ENCODE measurements at regions not wholly inside any gene's neighbourhood (a gene's known extent, or its start where the extent isn't known, plus 50 kb on each side); places are given as distances from the start of the nearest gene placed in this dataset.

GRCh38 chr17:77700165-77700881 is 258.2 kb upstream of the TNRC6C start:
- TF ChIP-seq CTCF (IDR thresholded peaks at IDR 0.05; ENCODE audit: control extremely low read depth in 1 of 3, insufficient read depth in 1 of 3, low read depth in 1 of 3, low read length in 3 of 3) (no peak), PHF8 (conservative IDR thresholded peaks at IDR 0.05; ENCODE audit: low read depth, low read length) (no peak), EZH2 (IDR thresholded peaks at IDR 0.05; ENCODE audit: low read depth, low read length, severe bottlenecking) (no peak), SP1 (IDR thresholded peaks at IDR 0.05; ENCODE audit: low read depth, low read length) (no peak), RNF2 (IDR thresholded peaks at IDR 0.05; ENCODE audit: borderline replicate concordance, low read depth, low read length, missing control alignments, poor library complexity, severe bottlenecking) (no peak), TEAD4 (IDR thresholded peaks at IDR 0.05; ENCODE audit: low read depth, low read length) (no peak), RFX5 (IDR thresholded peaks at IDR 0.05; ENCODE audit: borderline replicate concordance, low read depth, low read length) (no peak), GABPA (IDR thresholded peaks at IDR 0.05; ENCODE audit: borderline replicate concordance, insufficient read depth, low read length) (no peak)
